ENCODE measurements at regions not wholly inside any gene's neighbourhood (a gene's known extent, or its start where the extent isn't known, plus 50 kb on each side); places are given as distances from the start of the nearest gene placed in this dataset.
A peak's percentile ranks its signal among the peaks of the same experiment; 100 is the strongest.

DNA sequence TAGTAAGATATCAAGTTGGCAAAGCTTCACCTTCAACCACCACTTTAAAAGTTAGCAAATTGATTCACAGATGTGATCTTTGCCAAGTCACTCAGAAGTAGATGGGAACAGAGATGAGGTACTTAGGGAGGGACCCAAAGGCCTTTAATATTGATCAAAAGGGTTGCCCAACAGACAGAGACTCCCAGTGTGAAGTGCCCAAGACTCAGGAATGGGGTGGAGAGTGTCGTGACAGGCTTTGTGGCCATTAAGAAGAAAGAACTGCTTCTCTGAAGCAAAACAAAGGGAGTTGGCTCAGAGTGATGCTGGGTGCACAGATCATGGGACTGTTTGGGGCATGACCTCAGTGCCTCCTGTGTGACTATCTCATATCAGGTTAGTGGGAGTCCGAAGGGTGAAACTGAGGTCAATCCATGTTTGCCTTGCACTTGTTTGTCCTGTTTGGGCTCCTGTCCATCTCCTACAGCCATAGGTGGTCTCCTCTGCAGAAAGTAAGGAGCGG lies 132.3 kb downstream of the APIP start (continued):
- peak; percentile 76 for TF ChIP-seq ZNF18 (CRISPR knock-in tag; IDR thresholded peaks at IDR 0.05; ENCODE audit: insufficient replicate concordance)
- no peak for TF ChIP-seq MZF1 (CRISPR knock-in tag; IDR thresholded peaks at IDR 0.05; ENCODE audit: borderline replicate concordance)
- TF ChIP-seq SOX13 (IDR thresholded peaks at IDR 0.05), result peak; percentile 71; the same call in 1 of the 2 replicates
- TF ChIP-seq SOX13 (CRISPR knock-in tag; conservative IDR thresholded peaks at IDR 0.05 in 1 of 2, IDR thresholded peaks at IDR 0.05 in 1 of 2), result peak in 1 of 2 experiments; percentile 91; a peak in 2 of 4 replicates
- no peak; the same call in 1 of the 2 replicates for TF ChIP-seq REPIN1 (CRISPR knock-in tag; IDR thresholded peaks at IDR 0.05; ENCODE audit: borderline replicate concordance, low read depth)
- TF ChIP-seq NFKBIZ (CRISPR knock-in tag; IDR thresholded peaks at IDR 0.05), result no peak
- peak; percentile 55; the same call in 1 of the 2 replicates for TF ChIP-seq TBX2 (CRISPR knock-in tag; IDR thresholded peaks at IDR 0.05; ENCODE audit: borderline replicate concordance)
- peak; percentile 19; the same call in 1 of the 2 replicates for TF ChIP-seq ZNF503 (CRISPR knock-in tag; IDR thresholded peaks at IDR 0.05)
- peak; percentile 66 for TF ChIP-seq NR2C2 (CRISPR knock-in tag; IDR thresholded peaks at IDR 0.05; ENCODE audit: borderline replicate concordance)
- peak; percentile 63; the same call in 1 of the 2 replicates for TF ChIP-seq MEIS2 (CRISPR knock-in tag; IDR thresholded peaks at IDR 0.05)
- no peak; the same call in 1 of the 2 replicates for TF ChIP-seq FOXK2 (IDR thresholded peaks at IDR 0.05)
- no peak for TF ChIP-seq ZSCAN31 (CRISPR knock-in tag; IDR thresholded peaks at IDR 0.05; ENCODE audit: low read depth)
- 0 out of 2 replicates have a peak, but pooled peaks have one; percentile 41 for TF ChIP-seq TGIF2 (CRISPR knock-in tag; IDR thresholded peaks at IDR 0.05)
- no peak; the same call in 1 of the 2 replicates for TF ChIP-seq MED13 (CRISPR knock-in tag; IDR thresholded peaks at IDR 0.05)
- TF ChIP-seq CBX5 (CRISPR knock-in tag; IDR thresholded peaks at IDR 0.05; ENCODE audit: borderline replicate concordance), result peak; percentile 79; the same call in 1 of the 2 replicates
- no peak for TF ChIP-seq ZNF225 (CRISPR knock-in tag; IDR thresholded peaks at IDR 0.05)
- no peak for TF ChIP-seq ZC3H4 (CRISPR knock-in tag; IDR thresholded peaks at IDR 0.05; ENCODE audit: borderline replicate concordance)
- TF ChIP-seq ZNF564 (CRISPR knock-in tag; IDR thresholded peaks at IDR 0.05), result peak; percentile 42; the same call in 1 of the 2 replicates
- TF ChIP-seq, protein P1, sequence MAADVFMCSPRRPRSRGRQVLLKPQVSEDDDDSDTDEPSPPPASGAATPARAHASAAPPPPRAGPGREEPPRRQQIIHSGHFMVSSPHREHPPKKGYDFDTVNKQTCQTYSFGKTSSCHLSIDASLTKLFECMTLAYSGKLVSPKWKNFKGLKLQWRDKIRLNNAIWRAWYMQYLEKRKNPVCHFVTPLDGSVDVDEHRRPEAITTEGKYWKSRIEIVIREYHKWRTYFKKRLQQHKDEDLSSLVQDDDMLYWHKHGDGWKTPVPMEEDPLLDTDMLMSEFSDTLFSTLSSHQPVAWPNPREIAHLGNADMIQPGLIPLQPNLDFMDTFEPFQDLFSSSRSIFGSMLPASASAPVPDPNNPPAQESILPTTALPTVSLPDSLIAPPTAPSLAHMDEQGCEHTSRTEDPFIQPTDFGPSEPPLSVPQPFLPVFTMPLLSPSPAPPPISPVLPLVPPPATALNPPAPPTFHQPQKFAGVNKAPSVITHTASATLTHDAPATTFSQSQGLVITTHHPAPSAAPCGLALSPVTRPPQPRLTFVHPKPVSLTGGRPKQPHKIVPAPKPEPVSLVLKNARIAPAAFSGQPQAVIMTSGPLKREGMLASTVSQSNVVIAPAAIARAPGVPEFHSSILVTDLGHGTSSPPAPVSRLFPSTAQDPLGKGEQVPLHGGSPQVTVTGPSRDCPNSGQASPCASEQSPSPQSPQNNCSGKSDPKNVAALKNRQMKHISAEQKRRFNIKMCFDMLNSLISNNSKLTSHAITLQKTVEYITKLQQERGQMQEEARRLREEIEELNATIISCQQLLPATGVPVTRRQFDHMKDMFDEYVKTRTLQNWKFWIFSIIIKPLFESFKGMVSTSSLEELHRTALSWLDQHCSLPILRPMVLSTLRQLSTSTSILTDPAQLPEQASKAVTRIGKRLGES (CRISPR knock-in tag; IDR thresholded peaks at IDR 0.05; ENCODE audit: borderline replicate concordance), result 0 out of 2 replicates have a peak, but pooled peaks have one; percentile 62
- 0 out of 2 replicates have a peak, but pooled peaks have one; percentile 11 for TF ChIP-seq ZNF430 (CRISPR knock-in tag; IDR thresholded peaks at IDR 0.05)
- peak; percentile 91 for TF ChIP-seq HNF4A (CRISPR knock-in tag; IDR thresholded peaks at IDR 0.05)
- TF ChIP-seq POLR2AphosphoS5 (IDR thresholded peaks at IDR 0.05; ENCODE audit: low read depth, low read length), result 0 out of 2 replicates have a peak, but pooled peaks have one; percentile 31
- 0 out of 2 replicates have a peak, but pooled peaks have one; percentile 28 for TF ChIP-seq ZNF607 (CRISPR knock-in tag; IDR thresholded peaks at IDR 0.05; ENCODE audit: borderline replicate concordance)
